Embryonic facial prominence (tissue), 1 donor: ENCODE measurements at regions not wholly inside any gene's neighbourhood (a gene's known extent, or its start where the extent isn't known, plus 50 kb on each side); places are given as distances from the start of the nearest gene placed in this dataset.
"Not testable (repeated sequence)": the region's sequence is repeated elsewhere in the genome, so short reads cannot be mapped to it uniquely, and the experiment has no call there.

ENCODE experiments used
- DNase-seq: peaks from one replicate; pipeline ENCODE4 v3.0.0-alpha.2; 2016; ENCODE audit errors: extremely low spot score

DNA sequence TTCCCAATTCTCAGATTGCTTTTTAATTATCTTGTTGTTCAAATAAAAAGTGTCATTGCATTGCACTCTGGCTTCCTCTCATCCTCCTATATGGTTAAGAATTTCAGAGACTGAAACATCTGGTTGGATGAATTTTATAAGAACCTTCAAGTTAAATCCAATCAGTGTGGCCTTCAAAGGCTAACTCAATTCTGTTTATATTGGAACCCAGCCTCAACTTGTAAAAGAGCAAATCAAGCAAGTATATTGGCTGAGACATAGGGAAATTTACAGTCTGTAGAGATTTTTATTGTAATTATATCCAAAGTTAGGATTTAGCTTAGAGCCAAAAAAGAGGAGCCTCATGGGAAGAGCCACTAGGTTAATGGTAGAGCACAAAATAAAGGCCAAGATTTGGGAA, 159.9 kb upstream of the FER start:
- no peak for DNase-seq

DNA sequence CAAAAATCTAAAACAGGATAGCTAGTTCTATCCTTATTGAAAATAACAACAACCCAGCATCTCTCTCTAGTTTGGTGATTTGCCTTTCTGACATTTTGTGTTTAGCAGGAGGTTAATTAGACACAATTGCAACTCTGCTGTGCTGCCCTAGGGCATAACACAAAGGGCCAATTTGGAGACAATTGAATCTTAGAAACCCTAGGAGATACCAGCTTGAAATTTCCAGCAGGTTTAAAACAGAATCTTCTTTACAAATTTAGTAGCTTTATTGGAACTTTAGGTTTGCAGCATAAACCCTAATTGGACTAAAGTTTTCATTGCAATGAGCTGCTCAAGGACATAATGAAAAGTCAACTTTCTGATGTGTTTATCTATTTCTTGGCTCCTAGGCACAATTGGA, 166.7 kb upstream of the FER start:
- no peak for DNase-seq

DNA sequence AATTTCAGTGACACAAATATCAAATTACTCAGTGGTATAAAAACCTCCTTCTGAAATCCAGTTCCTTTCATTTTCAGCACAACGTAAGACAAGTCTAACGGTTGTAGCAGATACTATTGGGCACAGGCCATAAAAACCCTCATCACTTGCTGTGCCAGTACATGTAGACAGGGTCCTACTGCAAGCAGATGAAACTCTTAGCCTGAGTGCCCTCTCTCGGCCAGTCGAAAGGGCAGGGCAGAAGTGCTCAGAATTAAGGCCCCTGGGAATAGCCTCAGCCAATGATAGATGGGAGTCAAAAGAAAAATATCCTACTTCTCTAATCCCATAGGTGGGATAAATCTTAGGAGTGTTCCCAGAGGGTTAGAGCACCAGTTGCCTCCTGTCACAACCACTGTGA, 168.5 kb upstream of the FER start:
- DNase-seq = no peak

DNA sequence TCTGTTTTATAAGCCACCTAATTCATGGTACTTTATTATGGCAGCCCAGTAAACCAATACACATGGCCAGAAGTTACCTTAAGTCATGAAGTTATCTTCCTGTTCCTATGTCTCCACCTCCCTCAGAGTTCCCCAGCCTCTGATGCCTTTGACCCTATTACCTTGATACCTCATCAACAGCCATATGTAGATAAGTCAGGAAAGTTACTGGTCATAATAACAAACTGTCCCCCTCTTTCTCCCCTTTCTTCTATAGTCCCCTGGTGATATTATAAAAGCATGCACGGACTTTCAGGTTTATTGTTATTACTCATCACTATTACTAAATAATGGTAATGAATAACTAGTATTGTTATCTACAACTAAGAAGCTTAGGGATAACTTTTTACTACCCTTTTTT, 168.9 kb upstream of the FER start:
- DNase-seq = no peak

DNA sequence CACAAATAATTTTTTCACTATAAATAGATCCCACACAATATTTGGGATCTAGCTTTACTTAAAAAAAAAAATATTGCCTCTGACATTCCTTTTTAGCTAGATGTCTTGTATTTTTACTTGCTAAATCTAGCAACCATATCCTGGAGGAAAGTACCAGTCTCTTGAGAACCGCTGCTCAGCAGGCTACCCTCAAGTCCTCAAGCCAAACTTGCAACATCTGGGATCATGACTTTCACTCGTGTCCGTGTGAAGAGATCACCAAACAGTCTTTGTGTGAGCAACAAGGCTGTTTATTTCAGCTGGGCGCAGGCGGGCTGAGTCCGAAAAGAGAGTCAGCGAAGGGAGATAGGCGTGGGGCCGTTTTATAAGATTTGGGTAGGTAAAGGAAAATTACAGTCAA, 180.3 kb upstream of the FER start:
- no peak for DNase-seq

DNA sequence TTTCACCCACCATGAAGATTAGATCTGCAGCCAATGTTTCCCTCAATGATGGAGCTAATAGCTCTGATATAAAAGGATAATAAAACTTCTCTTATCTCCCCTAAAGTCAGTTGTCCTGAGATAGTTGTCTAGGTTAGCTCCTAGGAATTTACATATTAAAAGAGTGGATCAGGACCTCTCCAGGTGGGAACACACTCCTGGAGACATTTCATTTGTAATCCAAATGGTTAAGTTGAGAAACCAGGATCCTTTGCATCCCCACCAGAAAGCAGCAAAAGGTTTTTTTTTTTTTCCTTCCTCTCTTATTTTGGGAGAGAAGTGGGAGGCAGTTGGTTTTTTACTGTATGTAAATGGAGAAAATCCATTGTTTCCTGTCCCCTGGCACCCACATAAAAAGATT, 182.5 kb upstream of the FBXL17 start:
- DNase-seq = no peak

DNA sequence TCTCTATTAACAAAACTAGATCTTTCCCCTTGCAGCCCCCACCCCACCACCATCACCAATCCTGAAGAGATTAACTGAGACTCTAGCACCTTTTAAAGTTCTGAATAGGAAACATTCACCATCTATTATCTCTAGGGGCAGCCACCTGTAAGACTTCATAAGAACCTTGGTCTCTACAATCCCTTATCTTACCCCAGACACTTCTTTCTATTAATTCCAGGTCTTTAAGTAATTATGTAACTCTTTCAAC, 180.2 kb upstream of the FBXL17 start:
- DNase-seq = no peak

DNA sequence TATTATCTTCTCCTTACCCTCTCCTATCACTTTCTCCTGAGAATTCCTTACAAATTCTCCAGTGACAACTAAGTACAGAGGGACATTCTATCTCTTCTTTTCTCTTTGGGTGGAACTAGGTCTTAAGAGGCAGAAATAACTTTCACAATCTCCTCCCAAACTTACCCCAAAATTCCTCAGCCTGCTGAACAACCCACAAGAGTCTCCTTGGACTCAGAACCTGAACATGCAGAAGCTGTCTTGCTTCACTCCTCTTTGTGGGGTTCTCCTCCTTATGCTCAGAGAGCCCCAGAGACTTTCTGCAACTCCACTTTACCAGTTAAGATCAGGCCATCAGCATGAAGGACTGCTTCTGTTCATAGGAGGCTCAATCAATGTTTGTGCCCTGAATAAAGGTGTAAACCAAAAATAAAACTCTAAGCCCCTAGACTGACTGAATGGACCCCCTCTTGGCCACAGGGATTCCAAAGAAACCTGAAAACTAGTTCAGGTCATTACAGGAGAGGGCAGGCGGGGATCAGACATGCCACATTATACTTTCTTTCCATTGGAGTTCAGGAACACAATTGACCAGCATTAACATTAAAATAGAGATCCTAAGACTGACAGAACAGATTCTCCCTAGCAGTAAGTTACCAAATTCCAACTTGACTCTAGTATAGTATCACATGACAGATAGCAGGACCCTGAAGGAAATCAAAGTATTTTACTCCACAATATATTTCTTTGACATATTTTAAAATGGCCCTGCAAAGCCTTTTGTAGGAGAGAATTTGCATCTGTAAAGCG, 179.7 kb upstream of the FBXL17 start:
- no peak for DNase-seq

DNA sequence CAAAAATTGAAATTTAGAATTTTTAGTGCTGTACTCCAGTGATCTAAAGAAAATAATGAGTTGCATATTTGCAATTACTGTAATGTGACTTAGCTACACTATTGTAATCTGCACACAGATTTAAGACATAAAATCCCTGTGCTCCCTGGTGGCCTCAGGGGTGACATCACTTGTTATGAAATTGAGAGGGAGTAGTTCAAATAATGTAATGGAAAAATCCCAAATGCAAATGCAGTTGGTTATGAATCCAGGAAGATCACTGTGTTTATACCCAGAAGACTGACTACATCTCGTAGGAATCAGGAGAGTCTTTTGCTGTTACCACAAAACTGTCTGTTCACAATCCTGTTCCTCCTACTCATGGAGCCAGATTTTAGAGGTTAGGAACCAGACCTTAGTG, 178.7 kb upstream of the FBXL17 start:
- DNase-seq = no peak

DNA sequence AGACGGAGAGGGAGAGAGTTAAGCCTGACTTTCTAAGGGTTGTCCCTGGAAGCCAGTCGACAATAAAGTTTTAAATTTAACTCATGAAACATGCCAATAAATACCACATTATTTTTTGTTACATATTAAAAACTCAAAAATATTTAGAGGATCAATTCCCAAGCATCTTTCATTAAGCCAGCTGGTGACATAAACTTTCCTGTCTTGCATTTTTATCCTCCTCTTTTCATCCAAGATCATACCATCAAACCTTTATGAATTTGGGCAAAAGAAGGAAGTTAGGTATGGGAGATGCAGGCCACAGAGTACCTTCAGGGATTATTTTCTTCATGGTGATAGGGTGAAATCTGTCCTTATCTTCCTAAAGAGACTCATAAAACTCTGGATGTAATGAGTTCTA, 178.3 kb upstream of the FBXL17 start:
- DNase-seq = no peak

DNA sequence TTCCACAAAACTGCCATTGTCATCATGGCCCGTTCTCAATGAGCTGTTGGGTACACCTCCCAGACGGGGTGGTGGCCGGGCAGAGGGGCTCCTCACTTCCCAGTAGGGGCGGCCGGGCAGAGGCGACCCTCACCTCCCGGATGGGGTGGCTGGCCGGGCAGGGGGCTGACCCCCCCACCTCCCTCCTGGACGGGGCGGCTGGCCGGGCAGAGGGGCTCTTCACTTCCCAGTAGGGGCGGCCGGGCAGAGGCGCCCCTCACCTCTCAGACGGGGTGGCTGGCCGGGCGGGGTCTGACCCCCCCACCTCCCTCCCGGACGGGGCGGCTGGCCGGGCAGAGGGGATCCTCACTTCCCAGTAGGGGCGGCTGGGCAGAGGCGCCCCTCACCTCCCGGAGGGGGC, 176.9 kb upstream of the FBXL17 start:
- not testable (repeated sequence) for DNase-seq

DNA sequence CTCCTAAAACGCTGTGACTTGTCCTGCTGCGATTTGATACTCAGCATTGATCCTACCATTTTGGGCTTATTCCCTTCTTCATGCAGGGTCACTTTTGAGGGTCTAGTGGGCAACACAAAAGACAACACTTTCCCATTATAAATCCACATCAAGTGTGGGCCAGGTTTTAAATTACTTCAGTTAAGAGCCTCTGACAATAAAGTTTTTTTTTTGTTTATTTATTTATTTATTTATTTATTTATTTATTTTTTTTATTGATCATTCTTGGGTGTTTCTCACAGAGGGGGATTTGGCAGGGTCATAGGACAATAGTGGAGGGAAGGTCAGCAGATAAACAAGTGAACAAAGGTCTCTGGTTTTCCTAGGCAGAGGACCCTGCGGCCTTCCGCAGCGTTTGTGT, 176.2 kb upstream of the FBXL17 start:
- DNase-seq = not testable (repeated sequence)

DNA sequence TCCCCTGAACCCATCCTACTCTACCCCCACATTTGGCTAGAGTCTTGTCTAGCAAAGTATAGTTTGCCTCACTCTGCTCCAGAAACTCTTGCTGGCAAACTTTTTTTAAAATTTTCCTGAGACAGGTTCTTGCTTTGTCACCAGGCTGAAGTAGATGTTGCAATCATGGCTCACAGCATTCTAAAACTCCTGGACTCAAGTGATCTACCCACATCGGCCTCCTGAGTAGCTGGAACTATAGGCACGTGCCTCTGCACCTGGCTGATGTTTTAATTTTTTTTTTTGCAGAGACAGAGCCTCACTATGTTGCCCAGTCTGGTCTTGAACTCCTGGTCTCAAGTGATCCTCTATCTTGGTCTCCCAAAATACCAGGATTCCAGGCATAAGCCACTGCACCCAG, 175.8 kb upstream of the FBXL17 start:
- DNase-seq = no peak

DNA sequence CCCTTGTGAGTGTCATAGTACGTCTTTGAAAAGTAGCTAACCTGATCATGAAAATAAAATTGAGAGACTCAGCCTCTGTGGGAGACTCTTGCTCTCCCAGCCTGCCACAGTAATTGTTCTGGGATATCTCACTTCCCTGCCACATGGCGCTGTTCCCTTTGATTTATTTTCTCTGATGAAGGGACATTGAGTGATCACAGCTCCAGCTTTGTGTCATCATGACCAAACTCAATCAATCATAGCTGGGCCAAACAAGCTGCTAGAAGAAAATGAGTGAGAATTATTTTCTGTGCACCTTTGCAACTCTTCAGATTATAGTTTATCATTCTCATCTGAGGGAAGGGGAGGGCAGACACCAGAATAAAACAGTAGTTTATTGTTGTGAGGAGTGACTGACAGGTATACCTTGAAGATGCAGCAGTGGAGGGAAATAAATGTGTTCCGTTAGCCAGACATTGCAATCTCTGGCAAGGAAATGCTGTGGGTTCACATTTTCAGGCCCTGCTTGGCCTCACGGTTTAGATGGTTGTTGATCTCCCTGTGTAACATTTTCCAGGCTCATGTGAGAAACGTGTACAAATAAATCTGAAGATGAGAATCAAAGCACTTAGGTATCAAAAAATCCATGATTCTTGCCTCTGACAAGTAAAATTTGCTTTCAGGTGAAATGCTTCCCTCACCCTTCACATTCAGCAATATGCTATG, 174.7 kb upstream of the FBXL17 start:
- DNase-seq = no peak

DNA sequence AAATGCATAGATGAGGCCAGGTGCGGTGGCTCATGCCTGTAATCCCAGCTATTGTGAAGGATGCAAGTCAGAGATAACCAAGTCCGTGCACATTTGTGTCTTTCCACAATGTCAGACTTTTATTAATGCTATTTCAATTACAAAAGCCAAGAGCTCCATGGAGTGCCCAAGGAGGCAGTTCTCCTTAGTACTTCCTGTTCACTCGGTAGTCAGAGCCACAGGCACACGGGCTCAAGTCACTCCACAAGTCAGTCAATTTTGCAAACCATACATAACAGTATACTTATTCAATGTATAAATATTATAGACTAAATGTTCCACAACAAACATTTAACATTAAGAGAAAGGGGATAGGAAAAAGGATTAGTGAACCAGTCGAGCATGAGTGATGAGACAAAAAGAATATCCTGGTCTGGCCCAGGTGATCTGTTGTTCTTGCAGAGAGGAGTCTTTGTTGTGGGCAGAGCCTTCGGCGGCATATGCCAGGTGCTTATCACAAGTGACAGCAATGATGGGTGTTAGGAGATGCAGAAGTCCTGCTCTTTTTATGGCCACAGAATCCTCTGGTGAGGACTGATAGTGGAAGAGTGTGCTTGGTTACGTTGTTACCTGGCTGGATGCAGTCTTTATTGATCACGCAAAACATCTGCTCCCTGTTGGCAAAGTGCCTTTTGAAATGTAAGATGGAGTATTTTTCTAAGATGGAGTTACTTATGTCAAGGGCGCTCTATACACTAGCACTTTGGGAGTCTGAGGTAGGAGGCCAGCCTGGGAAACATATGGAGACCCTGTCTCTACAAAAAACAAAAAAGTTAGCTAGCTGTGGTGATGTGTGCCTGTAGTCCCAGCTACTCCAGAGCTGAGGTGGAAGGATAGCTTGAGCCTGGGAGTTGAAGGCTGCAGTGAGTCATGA, 167.0 kb upstream of the FBXL17 start:
- no peak for DNase-seq

DNA sequence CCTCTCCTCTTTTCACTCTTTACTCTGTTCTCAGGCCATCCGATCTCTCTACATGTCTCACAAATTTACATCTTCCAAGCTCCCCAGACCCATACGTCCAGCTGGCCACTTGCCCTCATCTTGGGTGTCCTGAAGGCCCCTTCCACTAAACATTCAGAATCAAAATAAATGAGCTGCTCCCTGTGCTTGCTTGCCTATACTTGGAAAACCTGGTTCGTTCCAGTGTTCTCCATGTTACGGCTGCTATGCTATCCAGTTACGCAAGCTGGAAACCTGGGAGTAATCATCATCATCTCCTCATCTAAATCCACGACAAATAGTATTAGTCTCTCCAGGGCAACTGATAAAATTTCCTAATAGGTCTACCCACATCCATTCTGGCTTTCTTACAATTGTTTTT, 165.0 kb upstream of the FBXL17 start:
- no peak for DNase-seq

DNA sequence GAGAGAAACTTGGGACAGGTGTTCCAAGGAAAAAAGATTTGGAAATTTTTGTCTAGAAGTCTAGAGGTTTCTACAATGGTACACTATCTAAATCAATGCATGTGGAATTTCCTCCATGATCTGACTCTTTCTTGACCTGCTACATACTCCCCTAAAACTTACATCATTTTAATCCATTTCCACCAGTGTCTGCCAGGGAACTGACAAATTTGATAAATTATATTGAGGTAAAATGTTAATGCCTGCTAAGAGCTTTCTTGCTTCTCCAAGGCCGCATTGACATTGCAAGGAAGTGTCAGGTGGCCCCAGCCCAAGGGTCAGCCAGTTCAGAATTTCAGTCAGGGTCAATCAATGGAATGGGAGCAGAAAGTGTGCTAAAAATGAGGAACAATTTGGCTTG, 163.4 kb upstream of the FBXL17 start:
- DNase-seq = no peak

DNA sequence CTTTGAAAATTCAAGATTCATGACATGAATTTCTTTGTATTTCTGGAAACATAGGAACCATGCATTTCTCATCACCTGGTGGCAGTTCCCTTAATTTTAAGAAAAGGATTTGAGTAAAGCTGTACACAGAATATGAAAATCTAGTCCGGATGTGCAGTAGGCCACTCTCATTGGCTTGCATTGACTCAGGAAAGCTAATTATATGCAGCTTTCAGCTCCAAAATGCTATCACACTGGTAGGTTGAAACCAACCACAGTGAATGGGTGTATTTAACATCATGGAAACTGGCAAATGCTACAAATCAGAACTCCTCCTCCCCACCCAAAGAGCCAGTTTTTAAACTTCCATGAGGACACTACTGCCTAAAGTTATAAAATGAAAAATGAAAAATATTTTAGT, 161.6 kb upstream of the FBXL17 start:
- no peak for DNase-seq

DNA sequence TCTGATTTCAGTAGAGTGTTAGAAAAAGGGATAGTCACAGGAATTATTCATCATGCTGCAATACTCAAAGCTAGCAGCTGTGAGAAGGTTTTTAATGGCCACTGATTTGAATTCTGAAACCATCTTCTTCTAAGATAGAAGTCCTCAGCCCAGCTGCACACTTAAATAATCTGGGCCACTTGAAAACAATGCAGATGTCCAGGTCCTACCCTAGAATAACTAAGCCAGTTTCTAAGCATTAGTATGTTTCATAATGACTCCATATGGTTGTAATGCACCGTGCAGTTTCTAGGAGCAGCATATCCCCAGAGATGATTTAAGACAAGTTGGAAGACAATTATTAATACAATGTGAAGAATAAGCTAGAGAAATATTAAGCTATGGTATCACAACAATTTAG, 159.9 kb upstream of the FBXL17 start:
- no peak for DNase-seq

DNA sequence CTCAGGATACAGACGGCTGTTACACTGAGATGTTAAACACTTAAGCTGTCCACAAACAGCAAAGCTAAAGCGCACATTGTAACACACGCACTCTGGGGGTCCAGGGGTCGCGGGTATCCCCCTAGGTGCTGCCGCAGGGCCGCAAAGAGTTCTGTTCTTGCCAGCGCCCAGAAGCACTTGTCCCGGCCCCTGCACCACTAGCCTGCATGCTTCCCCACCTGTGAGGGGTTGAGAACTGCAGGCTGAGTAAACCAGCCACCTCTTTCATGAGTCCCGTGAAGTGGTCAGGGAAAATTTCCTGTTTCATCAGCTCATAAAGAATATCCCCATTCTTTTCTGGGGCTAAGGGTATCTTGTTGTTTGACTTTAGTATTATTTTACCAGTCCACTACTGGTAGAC, 154.4 kb upstream of the FBXL17 start:
- DNase-seq = no peak

DNA sequence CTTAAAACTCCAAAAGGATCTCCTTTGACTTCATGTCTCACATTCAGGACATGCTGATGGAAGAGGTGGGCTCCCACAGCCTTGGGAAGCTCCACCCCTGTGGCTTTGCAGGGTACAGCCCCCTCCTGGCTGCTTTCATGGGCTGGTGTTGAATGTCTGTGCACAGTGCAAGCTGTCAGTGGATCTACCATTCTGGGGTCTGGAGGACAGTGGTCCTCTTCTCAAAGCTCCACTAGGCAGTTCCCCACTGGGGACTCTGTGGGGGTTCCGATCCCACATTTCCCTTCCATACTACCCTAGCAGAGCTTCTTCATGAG, 150.2 kb upstream of the FBXL17 start:
- DNase-seq = not testable (repeated sequence)

DNA sequence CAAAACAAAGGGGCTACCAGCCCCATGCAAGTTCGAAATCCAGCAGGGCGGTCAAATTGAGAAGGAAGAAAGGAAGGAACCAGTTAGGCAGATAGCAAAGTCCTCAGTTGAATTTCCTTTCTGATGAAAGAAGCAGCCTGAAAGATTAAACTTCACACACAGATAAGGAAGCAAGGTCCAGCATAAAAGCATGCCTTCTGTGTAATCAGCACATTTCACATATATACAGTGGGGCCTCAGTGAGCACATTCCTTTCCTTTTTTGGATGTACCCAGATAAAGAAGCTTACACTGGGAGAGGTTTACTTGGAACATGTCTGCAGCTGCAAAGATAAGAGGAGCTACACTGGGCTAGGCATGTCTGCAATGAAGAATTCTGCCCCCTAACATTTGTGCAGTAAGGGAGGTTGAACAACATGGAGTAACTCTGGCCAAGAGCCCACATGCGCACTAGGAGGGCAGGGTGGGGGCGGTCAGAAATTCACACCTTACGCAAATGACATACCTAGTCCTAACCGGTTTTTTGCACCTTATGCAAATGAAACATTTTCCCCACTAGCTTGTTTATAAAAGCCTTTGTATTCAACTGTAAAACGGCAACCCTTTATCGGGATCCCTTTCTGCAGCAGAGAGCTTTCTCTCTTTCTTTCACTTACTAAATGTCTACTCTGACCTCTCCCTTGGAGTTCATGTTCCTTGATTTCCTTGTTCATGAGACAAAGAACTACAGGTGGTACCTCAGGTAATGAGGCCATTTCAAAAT, 149.7 kb upstream of the FBXL17 start:
- DNase-seq = no peak
